ENCODE measurements at regions not wholly inside any gene's neighbourhood (a gene's known extent, or its start where the extent isn't known, plus 50 kb on each side); places are given as distances from the start of the nearest gene placed in this dataset.

DNA sequence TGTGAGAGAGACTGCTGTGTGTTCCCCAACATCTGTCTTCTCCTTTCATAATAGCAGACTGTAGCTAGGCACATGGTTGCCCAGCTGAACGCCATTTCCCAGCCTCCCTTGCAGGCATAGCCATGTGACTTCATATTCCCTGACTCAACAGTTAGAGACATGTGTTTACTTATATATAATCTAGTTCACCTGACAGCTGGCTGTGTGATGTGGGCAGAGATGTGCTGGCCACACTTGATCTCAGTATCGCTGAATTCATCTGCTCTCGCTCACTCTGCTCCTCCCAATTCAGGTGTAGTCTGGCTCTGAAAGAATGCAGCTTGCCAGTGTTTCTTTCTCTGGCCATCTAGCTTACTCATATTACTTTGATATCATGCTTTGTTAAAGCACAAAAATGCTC, 52.3 kb upstream of the SEC11C start:
- H3K4me3 ChIP-seq (ENCODE audit: low read depth, poor library complexity, severe bottlenecking): no peak overlapping the region
- intact Hi-C loops (cut with DNase I; ENCODE audit: low total_unique reads): no loop called here
- TF ChIP-seq, protein P1, sequence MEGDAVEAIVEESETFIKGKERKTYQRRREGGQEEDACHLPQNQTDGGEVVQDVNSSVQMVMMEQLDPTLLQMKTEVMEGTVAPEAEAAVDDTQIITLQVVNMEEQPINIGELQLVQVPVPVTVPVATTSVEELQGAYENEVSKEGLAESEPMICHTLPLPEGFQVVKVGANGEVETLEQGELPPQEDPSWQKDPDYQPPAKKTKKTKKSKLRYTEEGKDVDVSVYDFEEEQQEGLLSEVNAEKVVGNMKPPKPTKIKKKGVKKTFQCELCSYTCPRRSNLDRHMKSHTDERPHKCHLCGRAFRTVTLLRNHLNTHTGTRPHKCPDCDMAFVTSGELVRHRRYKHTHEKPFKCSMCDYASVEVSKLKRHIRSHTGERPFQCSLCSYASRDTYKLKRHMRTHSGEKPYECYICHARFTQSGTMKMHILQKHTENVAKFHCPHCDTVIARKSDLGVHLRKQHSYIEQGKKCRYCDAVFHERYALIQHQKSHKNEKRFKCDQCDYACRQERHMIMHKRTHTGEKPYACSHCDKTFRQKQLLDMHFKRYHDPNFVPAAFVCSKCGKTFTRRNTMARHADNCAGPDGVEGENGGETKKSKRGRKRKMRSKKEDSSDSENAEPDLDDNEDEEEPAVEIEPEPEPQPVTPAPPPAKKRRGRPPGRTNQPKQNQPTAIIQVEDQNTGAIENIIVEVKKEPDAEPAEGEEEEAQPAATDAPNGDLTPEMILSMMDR (IDR thresholded peaks at IDR 0.05): no peak
- TF ChIP-seq POLR2A (IDR thresholded peaks at IDR 0.05): no peak
- no peak for DNase-seq (ENCODE audit: low spot score in 2 of 2)
- 69 to 79% methylated on average over 3 of the region's 3 CpGs for WGBS, 2 donors
